Activated T-cell treated with anti-CD3 and anti-CD28 coated beads, Interleukin-2, amount 50 U/mL, for 24 hours (primary cell): ENCODE measurements at regions not wholly inside any gene's neighbourhood (a gene's known extent, or its start where the extent isn't known, plus 50 kb on each side); places are given as distances from the start of the nearest gene placed in this dataset.

ENCODE experiments used
- DNase-seq: peaks from one replicate; pipeline ENCODE4 v3.0.0-alpha.2; 2020
- H3K27ac Mint-ChIP-seq: 2 replicates; pipeline ENCODE4 v1.8.0; 2020; ENCODE audit warnings: mild to moderate bottlenecking, mixed read lengths
- H3K27me3 Mint-ChIP-seq: 2 replicates; pipeline ENCODE4 v1.8.0; 2020; ENCODE audit warnings: mixed read lengths
- H3K36me3 Mint-ChIP-seq: 2 replicates; pipeline ENCODE4 v1.8.0; 2020; ENCODE audit warnings: low read depth, mixed read lengths
- H3K4me1 Mint-ChIP-seq: 2 replicates; pipeline ENCODE4 v1.8.0; 2020; ENCODE audit warnings: low read depth, mixed read lengths
- H3K4me3 Mint-ChIP-seq: 2 replicates; pipeline ENCODE4 v1.8.0; 2020; ENCODE audit warnings: mild to moderate bottlenecking, moderate library complexity, mixed read lengths
- H3K9me3 Mint-ChIP-seq: 2 replicates; pipeline ENCODE4 v1.8.0; 2020; ENCODE audit warnings: mixed read lengths

DNA sequence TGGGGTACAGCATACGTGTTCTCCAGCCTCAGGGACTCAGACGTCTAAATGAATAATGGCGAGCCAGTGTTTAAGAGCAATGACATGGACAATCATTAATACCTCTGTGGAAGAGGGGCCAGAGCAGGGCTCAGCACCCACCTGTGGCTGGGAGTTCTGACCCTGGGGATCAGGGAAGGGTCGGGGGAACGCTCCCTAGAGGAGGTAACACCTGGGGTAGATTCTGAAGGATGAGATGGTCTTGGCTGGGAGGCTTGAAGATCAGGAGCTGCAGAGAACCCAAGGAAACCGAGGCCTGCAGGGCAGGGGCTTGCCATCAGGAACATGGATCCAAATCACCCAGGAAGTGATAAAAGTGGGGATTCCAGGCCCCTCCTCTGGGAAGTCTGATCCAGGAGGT, 138.2 kb upstream of the RUNX3 start:
- Mint-ChIP-seq H3K4me1 (peaks cover 30% of the 10 kb centered on the region), H3K27ac (no peak overlapping the region), H3K9me3 (no peaks in the 10 kb centered on the region), H3K36me3 (no peaks in the 10 kb centered on the region), H3K4me3 (no peak overlapping the region), H3K27me3 (no peaks in the 10 kb centered on the region)
- DNase-seq: no peak

DNA sequence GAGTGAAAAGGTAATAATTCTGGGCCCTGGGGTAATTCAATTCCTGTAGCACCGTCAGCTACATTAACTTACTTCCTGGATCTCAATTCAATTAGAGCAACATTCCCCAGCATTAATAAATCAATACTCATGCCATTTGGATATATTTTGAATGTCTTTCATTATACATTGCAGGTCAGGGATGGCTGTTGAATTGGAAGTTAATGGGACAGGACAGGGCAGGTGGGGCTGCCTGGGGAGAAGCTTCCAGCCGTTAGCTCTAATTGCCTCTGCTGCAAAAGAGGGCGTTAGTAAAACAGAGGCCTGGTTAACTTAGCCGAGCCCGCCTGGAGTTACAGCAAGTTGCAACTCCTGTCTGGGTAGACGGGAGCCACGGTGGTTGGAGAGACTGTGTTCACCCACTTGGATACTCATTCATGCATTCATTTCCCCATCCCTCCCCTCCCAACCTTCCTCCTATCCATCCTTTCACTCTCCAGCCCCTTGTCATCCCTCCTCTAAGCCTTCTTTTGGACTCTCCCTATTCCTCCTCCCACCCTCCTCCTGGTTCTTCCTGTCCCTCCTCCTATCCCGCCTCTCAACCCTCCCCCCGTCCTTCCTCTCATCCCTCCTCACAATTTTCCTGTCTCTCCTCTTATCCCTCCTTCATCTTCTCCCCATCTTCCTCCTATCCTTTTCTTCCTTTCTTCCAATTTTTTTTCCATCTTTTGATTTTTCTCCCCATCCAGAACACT, 137.6 kb upstream of the RUNX3 start:
- no peaks in the 10 kb centered on the region for H3K27me3 Mint-ChIP-seq
- DNase-seq: no peak

DNA sequence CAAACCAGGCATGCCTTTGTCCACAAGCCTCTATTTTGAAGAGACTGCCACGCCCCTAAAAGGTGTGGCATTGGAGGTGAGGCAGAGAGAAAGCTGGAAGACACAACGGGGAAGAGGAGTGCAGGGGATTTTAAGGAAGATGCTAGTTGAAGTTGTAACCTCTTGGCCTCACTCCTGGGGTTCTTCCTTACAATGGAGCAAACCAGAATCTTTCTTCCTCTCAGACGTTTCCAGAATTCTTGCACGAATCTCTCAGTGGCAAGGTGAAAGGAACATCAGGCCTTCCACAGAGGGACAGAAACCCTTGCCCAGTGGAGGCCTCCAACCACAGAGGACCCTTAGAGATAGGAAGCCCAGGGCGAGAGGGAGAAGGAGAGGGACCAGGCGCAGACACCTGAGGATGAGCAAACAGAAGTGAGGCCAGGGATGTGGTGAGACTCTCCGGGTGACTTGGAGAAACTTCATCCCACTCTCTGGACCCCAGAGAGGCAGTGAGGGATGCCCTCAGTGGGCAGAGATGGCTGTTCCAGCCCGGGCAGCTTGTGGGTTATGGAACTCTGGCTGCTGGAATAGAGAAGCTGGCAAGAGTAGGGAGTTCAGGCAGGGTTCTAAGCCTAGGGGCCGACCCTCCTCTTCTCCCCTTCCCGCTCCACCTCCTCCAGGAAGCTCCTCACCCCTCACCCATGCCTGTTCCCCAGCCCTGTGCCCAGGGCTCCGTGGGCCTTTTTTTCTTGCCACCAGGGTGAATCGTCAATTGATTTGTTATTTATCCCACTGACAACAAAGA, 136.8 kb upstream of the RUNX3 start:
- H3K27me3 Mint-ChIP-seq: no peaks in the 10 kb centered on the region
- no peaks in the 10 kb centered on the region for H3K9me3 Mint-ChIP-seq
- peaks cover 30% of the 10 kb centered on the region for H3K4me1 Mint-ChIP-seq
- no peak overlapping the region for H3K4me3 Mint-ChIP-seq
- no peak overlapping the region for H3K27ac Mint-ChIP-seq
- H3K36me3 Mint-ChIP-seq: no peaks in the 10 kb centered on the region
- no peak for DNase-seq

More for the DNA sequence above, 137.6 kb upstream of the RUNX3 start:
- no peak overlapping the region for H3K27ac Mint-ChIP-seq
- H3K36me3 Mint-ChIP-seq: no peaks in the 10 kb centered on the region
- peaks cover 30% of the 10 kb centered on the region for H3K4me1 Mint-ChIP-seq
- H3K4me3 Mint-ChIP-seq: no peak overlapping the region
- no peaks in the 10 kb centered on the region for H3K9me3 Mint-ChIP-seq

DNA sequence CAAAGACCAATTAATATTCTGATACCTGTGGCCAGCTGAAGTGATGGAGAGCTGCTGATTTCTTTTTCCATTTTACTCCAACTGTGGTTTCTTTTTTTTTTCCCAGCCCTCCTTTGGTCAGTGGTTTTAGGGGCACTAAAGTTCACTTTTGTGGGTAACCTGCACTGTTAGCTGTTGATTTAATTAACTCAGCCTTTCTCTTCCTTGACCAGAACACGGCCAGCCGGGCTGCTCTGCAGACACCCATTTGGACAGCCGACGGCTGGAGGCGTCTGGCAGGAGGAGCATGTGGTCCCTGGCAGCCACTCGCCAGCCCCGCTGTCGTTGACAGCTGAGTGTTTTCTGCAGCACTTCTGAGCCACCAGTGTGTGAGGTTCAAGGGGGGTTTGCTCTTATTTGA, 136.2 kb upstream of the RUNX3 start:
- H3K4me3 Mint-ChIP-seq: no peak overlapping the region
- no peaks in the 10 kb centered on the region for H3K9me3 Mint-ChIP-seq
- no peak for DNase-seq
- H3K27me3 Mint-ChIP-seq: no peaks in the 10 kb centered on the region
- H3K27ac Mint-ChIP-seq: no peak overlapping the region
- H3K4me1 Mint-ChIP-seq: peaks cover 30% of the 10 kb centered on the region
- H3K36me3 Mint-ChIP-seq: no peaks in the 10 kb centered on the region

- no peaks in the 10 kb centered on the region for H3K27me3 Mint-ChIP-seq
- no peak overlapping the region for H3K27ac Mint-ChIP-seq
- no peak for DNase-seq
- H3K4me3 Mint-ChIP-seq: no peak overlapping the region
- peaks cover 30% of the 10 kb centered on the region for H3K4me1 Mint-ChIP-seq
- H3K9me3 Mint-ChIP-seq: no peaks in the 10 kb centered on the region
- no peaks in the 10 kb centered on the region for H3K36me3 Mint-ChIP-seq
Observed at GRCh38 chr1:25065795-25066238, 135.7 kb upstream of the RUNX3 start.

DNA sequence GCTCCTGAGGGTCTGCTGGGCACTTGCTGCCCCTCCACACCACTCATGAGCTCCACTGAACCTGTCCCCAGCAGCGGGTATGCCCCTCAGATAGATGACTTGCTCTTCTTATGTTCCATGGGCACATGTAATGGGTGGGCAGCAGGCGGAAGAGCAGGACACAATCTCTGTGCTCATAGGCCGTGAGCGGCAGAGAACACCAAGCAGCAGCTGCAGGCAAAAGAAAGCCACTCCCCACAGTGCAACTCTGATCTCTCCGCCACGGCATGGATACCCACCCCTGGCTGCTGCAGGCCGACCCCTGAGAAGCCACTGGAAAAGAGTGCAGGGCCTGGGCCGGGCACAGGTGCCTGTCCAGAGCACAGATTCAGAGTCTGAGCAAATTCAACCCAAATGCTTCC, 135.2 kb upstream of the RUNX3 start:
- Mint-ChIP-seq H3K4me3 (no peak overlapping the region), H3K4me1 (peaks cover 30% of the 10 kb centered on the region), H3K36me3 (no peaks in the 10 kb centered on the region), H3K9me3 (no peaks in the 10 kb centered on the region), H3K27me3 (no peaks in the 10 kb centered on the region), H3K27ac (no peak overlapping the region)
- no peak for DNase-seq

- Mint-ChIP-seq H3K4me1 (peaks cover 30% of the 10 kb centered on the region), H3K4me3 (no peak overlapping the region), H3K36me3 (no peaks in the 10 kb centered on the region), H3K9me3 (no peaks in the 10 kb centered on the region), H3K27me3 (no peaks in the 10 kb centered on the region), H3K27ac (peak overlapping the region; percentile 37)
- no peak for DNase-seq
Observed at GRCh38 chr1:25064465-25065240, 134.6 kb upstream of the RUNX3 start.

DNA sequence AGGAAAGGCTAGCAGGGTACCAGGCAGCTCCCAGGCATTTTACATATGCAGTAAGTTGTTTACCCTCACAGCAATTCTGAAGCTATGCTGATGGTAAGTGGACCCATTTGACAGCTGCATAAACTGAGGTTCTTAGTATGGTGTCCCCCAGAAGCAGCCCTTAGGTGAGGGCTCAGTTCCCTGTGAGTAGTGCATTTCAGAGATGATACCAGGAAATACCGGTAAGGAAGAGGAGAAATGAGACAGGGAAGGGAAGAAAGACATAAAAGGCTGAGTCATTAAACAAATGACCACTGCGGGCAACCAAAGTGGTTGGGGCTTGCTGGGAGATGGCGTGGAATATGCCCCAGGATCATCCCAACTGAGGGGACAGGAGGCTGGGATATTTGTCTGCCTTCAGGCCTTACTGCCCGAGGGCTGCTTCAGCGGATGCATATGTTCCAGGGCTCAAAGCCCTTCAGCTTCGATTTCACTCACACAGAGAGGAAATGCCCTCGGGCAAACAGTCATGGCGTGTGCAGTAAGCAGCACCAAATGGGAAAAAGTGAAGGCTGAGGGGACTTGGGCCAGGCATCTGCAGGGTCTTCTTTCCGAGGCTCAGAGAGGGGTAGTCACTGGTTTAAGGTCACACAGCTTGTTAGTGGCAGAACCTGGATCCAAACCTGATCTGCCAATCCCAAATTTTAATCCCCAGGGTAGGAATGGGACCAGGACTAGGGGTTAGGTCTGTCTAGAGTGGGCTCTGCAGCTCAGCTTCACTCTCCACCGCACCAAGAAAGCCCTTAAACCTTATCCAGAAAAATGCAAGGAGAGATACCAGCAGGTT, 133.7 kb upstream of the RUNX3 start:
- Mint-ChIP-seq H3K4me3 (no peak overlapping the region), H3K9me3 (no peaks in the 10 kb centered on the region), H3K27ac (peak overlapping the region; percentile 37), H3K4me1 (peaks cover 30% of the 10 kb centered on the region), H3K36me3 (no peaks in the 10 kb centered on the region), H3K27me3 (no peaks in the 10 kb centered on the region)
- no peak for DNase-seq

- Mint-ChIP-seq H3K27me3 (no peaks in the 10 kb centered on the region), H3K4me3 (no peak overlapping the region), H3K36me3 (no peaks in the 10 kb centered on the region), H3K9me3 (no peaks in the 10 kb centered on the region), H3K4me1 (peaks cover 30% of the 10 kb centered on the region), H3K27ac (no peak overlapping the region)
- no peak for DNase-seq
Observed at GRCh38 chr1:25062621-25063255, 132.7 kb upstream of the RUNX3 start.

- peaks cover 28% of the 10 kb centered on the region for H3K4me1 Mint-ChIP-seq
- no peaks in the 10 kb centered on the region for H3K36me3 Mint-ChIP-seq
- no peaks in the 10 kb centered on the region for H3K27me3 Mint-ChIP-seq
- no peak for DNase-seq
- no peak overlapping the region for H3K27ac Mint-ChIP-seq
- no peaks in the 10 kb centered on the region for H3K9me3 Mint-ChIP-seq
- H3K4me3 Mint-ChIP-seq: no peak overlapping the region
Observed at GRCh38 chr1:25061261-25061995, 131.4 kb upstream of the RUNX3 start.

DNA sequence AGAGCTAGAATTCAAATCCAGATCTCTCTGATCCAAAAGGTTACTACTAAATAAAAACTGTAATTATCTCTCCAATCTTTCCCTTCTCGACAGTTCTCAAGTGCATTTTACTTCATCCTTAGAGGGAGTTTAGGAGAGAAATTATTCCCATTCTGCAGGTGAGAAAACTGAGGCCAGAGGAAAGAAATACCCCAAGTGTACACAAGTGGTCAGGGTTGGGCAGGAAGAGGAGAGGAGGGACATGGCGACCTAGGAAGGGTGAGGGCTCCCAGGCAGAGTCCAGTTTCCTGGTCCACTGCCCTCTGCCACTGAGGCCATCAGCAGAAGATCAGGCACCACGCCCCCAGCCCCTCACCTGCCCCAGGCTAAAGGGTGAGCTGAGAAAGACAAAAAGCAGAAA, 127.1 kb upstream of the RUNX3 start:
- no peaks in the 10 kb centered on the region for H3K4me1 Mint-ChIP-seq
- H3K27me3 Mint-ChIP-seq: peaks cover 13% of the 10 kb centered on the region
- H3K27ac Mint-ChIP-seq: no peak overlapping the region
- H3K36me3 Mint-ChIP-seq: no peaks in the 10 kb centered on the region
- H3K4me3 Mint-ChIP-seq: no peak overlapping the region
- H3K9me3 Mint-ChIP-seq: no peaks in the 10 kb centered on the region
- no peak for DNase-seq

DNA sequence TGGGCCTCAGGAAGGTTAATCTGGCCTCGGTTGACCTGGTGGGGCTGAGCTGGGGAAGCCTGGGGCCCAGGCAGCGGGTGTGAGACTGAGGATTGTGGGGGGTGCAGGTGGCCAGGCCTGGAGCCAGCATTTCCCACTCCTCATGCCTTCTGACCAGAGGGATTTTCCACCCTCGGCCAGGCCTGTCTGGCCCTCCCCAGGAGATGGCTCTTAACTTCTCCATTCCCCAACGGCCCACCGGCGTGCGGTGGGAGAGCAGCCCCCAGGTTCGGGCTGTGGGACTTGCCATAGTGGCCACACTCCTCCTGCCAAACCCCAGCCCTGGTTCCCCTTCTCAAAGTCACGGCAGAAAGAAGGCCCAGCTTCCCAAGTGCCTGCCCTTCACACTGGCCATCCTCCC, 126.5 kb upstream of the RUNX3 start:
- Mint-ChIP-seq H3K4me3 (no peak overlapping the region), H3K4me1 (no peaks in the 10 kb centered on the region), H3K9me3 (no peaks in the 10 kb centered on the region), H3K36me3 (no peaks in the 10 kb centered on the region), H3K27me3 (peaks cover 16% of the 10 kb centered on the region), H3K27ac (no peak overlapping the region)
- no peak for DNase-seq

DNA sequence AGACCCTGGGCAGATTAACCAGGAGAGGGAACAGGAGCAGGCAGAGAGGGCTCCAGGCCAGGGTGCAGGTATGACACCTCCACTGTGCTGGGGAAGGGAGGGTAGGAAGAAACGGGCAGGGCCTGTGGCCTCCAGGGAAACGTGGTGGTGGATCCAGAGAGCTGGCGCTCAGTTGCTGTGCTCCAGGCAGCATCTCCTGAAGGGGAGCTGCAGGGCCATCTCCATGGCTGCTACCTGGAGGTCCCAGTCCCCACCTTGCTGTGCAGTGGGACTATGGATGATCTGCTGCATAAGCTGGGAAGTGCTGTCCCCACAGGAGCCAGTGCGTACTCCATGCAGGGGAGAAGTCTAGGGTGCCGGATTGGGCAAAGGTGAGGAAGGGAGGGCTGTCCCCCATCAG, 125.9 kb upstream of the RUNX3 start:
- H3K27ac Mint-ChIP-seq: no peak overlapping the region
- H3K4me1 Mint-ChIP-seq: no peaks in the 10 kb centered on the region
- peaks cover 16% of the 10 kb centered on the region for H3K27me3 Mint-ChIP-seq
- DNase-seq: no peak
- no peak overlapping the region for H3K4me3 Mint-ChIP-seq
- no peaks in the 10 kb centered on the region for H3K36me3 Mint-ChIP-seq
- no peaks in the 10 kb centered on the region for H3K9me3 Mint-ChIP-seq
